Heart left ventricle (tissue), 13 donors: ENCODE measurements at regions not wholly inside any gene's neighbourhood (a gene's known extent, or its start where the extent isn't known, plus 50 kb on each side); places are given as distances from the start of the nearest gene placed in this dataset.

Experiments used
- POLR2A ChIP-seq, 2 donors: fragments of 450-650 bp; IDR thresholded peaks; one replicate each; pipeline ENCODE4 v1.6.1; 2017; ENCODE audit warnings: antibody characterized with exemption in 2 of 2, mild to moderate bottlenecking in 2 of 2, moderate library complexity in 2 of 2
- TF ChIP-seq, protein P1 (sequence below), 12 donors: fragments of 200-600 bp; sonication (generic) in 4 of 12; IDR thresholded peaks; one replicate each; pipeline versions ENCODE4 v1.5.0 to v1.8.0; 2018 to 2022; ENCODE audit warnings: antibody characterized with exemption in 12 of 12, mild to moderate bottlenecking in 5 of 12
- donor health status: ischemic (EF 13 %, LVEDD 7.1; RV severe dilation, severe dysfunction).
- donor health status: DM: no; HTN: yes; CAD: no.
- donor health status: DM: no; HTN: no; CAD: no.
- donor health status: ischemic (EF 25% LVEDD 6.9; RV normal size, moderate dysfunction).
- donor health status: ischemic (EF 25% LVEDD 5.7; RV mildly dilated, moderate dysfunction).
- donor health status: ischemic (EF 35%, LVEDD 5.7; RV mildly dilated, moderate dysfunction).
- donor health status: nonischemic (EF 11% LVEDD 7.7; RV severe dilation, severe dysfunction).
- donor health status: DM: yes; HTN: yes; CAD: no.
- donor health status: PGD.
- donor health status: ischemic (EF 29% LVEDD 5.4; RV normal size, mild dysfunction).
- donor health status: nonischemic (EF 23%, LVEDD 6.1; RV moderate dilation, normal function).

DNA sequence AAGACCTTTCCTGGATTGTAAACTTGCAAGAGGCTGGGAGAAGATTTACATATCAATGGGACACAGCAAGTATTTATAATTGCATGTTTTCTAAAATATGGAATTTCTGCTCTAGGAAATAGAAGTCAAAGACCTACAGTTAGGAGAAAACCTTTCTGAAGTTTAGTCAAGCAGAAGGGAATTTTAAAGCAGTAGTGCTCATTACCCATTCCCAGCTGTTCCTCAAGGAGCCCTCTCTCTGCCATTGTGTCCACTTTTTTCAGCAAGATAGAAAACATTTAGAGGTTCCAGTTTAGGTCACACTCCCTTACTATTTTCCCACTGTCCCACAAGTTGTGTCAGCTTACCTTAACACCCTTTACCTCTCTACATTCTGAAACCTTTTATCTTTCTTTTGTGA lies 584.0 kb upstream of the CHAC2 start:
- TF ChIP-seq, protein P1, sequence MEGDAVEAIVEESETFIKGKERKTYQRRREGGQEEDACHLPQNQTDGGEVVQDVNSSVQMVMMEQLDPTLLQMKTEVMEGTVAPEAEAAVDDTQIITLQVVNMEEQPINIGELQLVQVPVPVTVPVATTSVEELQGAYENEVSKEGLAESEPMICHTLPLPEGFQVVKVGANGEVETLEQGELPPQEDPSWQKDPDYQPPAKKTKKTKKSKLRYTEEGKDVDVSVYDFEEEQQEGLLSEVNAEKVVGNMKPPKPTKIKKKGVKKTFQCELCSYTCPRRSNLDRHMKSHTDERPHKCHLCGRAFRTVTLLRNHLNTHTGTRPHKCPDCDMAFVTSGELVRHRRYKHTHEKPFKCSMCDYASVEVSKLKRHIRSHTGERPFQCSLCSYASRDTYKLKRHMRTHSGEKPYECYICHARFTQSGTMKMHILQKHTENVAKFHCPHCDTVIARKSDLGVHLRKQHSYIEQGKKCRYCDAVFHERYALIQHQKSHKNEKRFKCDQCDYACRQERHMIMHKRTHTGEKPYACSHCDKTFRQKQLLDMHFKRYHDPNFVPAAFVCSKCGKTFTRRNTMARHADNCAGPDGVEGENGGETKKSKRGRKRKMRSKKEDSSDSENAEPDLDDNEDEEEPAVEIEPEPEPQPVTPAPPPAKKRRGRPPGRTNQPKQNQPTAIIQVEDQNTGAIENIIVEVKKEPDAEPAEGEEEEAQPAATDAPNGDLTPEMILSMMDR (IDR thresholded peaks at IDR 0.05) = no peak
- no peak for TF ChIP-seq POLR2A (IDR thresholded peaks at IDR 0.05)
